DMS79 treated with DMSO at 0.1 percent for 48 hours (cell line): ENCODE measurements at regions not wholly inside any gene's neighbourhood (a gene's known extent, or its start where the extent isn't known, plus 50 kb on each side); places are given as distances from the start of the nearest gene placed in this dataset.

Source experiments
- DNase-seq: peaks from one replicate; lab custom pipeline; 2025; lab: John Stamatoyannopoulos, UW

- DNase-seq: peak; percentile 21
Measured at GRCh38 chr12:127629066-127629820, 637.7 kb upstream of the TMEM132C start.

GRCh38 chr12:127632461-127632860, 634.5 kb upstream of the TMEM132C start:
- no peak for DNase-seq

- DNase-seq: no peak
Measured at GRCh38 chr12:127635838-127636237, 631.1 kb upstream of the TMEM132C start.

GRCh38 chr12:127636882-127637281, 630.1 kb upstream of the TMEM132C start:
- no peak for DNase-seq

GRCh38 chr12:127640181-127640886, 626.6 kb upstream of the TMEM132C start:
- DNase-seq: no peak

GRCh38 chr12:127642208-127642607, 624.8 kb upstream of the TMEM132C start:
- no peak for DNase-seq

- DNase-seq: no peak
Measured at GRCh38 chr12:127648321-127648720, 618.6 kb upstream of the TMEM132C start.

- DNase-seq: no peak
Measured at GRCh38 chr12:127649961-127650360, 617.0 kb upstream of the TMEM132C start.

- no peak for DNase-seq
Measured at GRCh38 chr12:127650626-127651025, 616.3 kb upstream of the TMEM132C start.

- DNase-seq: no peak
Measured at GRCh38 chr12:127652281-127652680, 614.7 kb upstream of the TMEM132C start.

- DNase-seq: no peak
Measured at GRCh38 chr12:127654383-127654985, 612.5 kb upstream of the TMEM132C start.

GRCh38 chr12:127655691-127656090, 611.3 kb upstream of the TMEM132C start:
- DNase-seq: no peak

- no peak for DNase-seq
Measured at GRCh38 chr12:127656266-127656665, 610.7 kb upstream of the TMEM132C start.

- DNase-seq: no peak
Measured at GRCh38 chr12:127657036-127657435, 609.9 kb upstream of the TMEM132C start.

- no peak for DNase-seq
Measured at GRCh38 chr12:127660961-127661360, 606.0 kb upstream of the TMEM132C start.

- no peak for DNase-seq
Measured at GRCh38 chr12:127663716-127664115, 603.3 kb upstream of the TMEM132C start.

GRCh38 chr12:127664901-127665300, 602.1 kb upstream of the TMEM132C start:
- no peak for DNase-seq

GRCh38 chr12:127667131-127667685, 599.8 kb upstream of the TMEM132C start:
- no peak for DNase-seq

- no peak for DNase-seq
Measured at GRCh38 chr12:127670294-127670693, 596.7 kb upstream of the TMEM132C start.

GRCh38 chr12:127670796-127671195, 596.2 kb upstream of the TMEM132C start:
- no peak for DNase-seq

- no peak for DNase-seq
Measured at GRCh38 chr12:127675936-127676335, 591.0 kb upstream of the TMEM132C start.

- peak; percentile 65 for DNase-seq
Measured at GRCh38 chr12:127677537-127678131, 589.3 kb upstream of the TMEM132C start.
